Tibial nerve (tissue), 4 donors: ENCODE measurements at regions not wholly inside any gene's neighbourhood (a gene's known extent, or its start where the extent isn't known, plus 50 kb on each side); places are given as distances from the start of the nearest gene placed in this dataset.

ENCODE experiments used
- DNase-seq, 2 donors: peaks; one replicate each; pipeline ENCODE4 v3.0.0-alpha.2; 2019; ENCODE audit warnings: low spot score in 2 of 2
- H3K27ac ChIP-seq, 4 donors: fragments of 200-600 bp; sonication (generic) in 3 of 4; one replicate each; pipeline ENCODE4 v1.5.1; 2017 to 2019; ENCODE audit warnings: mild to moderate bottlenecking in 1 of 4
- H3K27me3 ChIP-seq, 2 donors: fragments of 200-600 bp; sonication (generic) in 1 of 2; one replicate each; pipeline versions ENCODE4 v1.5.1 to v1.6.0; 2017 to 2019
- H3K36me3 ChIP-seq, 3 donors: fragments of 200-600 bp; sonication (generic); one replicate each; pipeline ENCODE4 v1.5.1; 2018 to 2019
- H3K4me1 ChIP-seq, 4 donors: fragments of 200-600 bp; sonication (generic) in 3 of 4; one replicate each; pipeline ENCODE4 v1.5.1; 2017 to 2019
- H3K4me3 ChIP-seq, 4 donors: fragments of 200-600 bp; sonication (generic) in 3 of 4; one replicate each; pipeline ENCODE4 v1.5.1; 2017 to 2019; ENCODE audit warnings: mild to moderate bottlenecking in 1 of 4, moderate library complexity in 1 of 4
- H3K9me3 ChIP-seq, 4 donors: fragments of 200-600 bp; sonication (generic) in 3 of 4; one replicate each; pipeline ENCODE4 v1.5.1; 2017 to 2019
- EP300 ChIP-seq, 2 donors: sonication (generic); formaldehyde crosslinking; IDR thresholded peaks; one replicate each; pipeline ENCODE4 v1.6.1; 2017; ENCODE audit warnings: antibody characterized with exemption in 2 of 2, mild to moderate bottlenecking in 1 of 2
- POLR2A ChIP-seq, 2 donors: fragments of 450-650 bp; IDR thresholded peaks; one replicate each; pipeline ENCODE4 v1.6.1; 2017; ENCODE audit warnings: antibody characterized with exemption in 2 of 2, mild to moderate bottlenecking in 2 of 2, moderate library complexity in 2 of 2
- WGBS, 2 donors: methylation state at CpG; one replicate each; pipeline ENCODE4 v1.1.5; 2018; 5-methylcytosine and 5-hydroxymethylcytosine counted together
- TF ChIP-seq, protein P1 (sequence below), 5 experiments: fragments of 200-600 bp in 3 of 5; fragments of 450-650 bp in 2 of 5; sonication (generic) in 3 of 5; IDR thresholded peaks; one replicate each; pipeline ENCODE4 v1.5.1; 2016 to 2019; ENCODE audit warnings: antibody characterized with exemption in 5 of 5, mild to moderate bottlenecking in 3 of 5, moderate library complexity in 2 of 5

- Histone ChIP-seq H3K4me1 (no peaks in the 10 kb centered on the region), H3K4me3 (no peak overlapping the region), H3K27me3 (no peaks in the 10 kb centered on the region), H3K36me3 (no peaks in the 10 kb centered on the region), H3K9me3 (peaks cover 0 to 11% (median 0%) of the 10 kb centered on the region in 4 donors), H3K27ac (no peak overlapping the region)
- no peak for DNase-seq
- TF ChIP-seq, protein P1, sequence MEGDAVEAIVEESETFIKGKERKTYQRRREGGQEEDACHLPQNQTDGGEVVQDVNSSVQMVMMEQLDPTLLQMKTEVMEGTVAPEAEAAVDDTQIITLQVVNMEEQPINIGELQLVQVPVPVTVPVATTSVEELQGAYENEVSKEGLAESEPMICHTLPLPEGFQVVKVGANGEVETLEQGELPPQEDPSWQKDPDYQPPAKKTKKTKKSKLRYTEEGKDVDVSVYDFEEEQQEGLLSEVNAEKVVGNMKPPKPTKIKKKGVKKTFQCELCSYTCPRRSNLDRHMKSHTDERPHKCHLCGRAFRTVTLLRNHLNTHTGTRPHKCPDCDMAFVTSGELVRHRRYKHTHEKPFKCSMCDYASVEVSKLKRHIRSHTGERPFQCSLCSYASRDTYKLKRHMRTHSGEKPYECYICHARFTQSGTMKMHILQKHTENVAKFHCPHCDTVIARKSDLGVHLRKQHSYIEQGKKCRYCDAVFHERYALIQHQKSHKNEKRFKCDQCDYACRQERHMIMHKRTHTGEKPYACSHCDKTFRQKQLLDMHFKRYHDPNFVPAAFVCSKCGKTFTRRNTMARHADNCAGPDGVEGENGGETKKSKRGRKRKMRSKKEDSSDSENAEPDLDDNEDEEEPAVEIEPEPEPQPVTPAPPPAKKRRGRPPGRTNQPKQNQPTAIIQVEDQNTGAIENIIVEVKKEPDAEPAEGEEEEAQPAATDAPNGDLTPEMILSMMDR (IDR thresholded peaks at IDR 0.05), result no peak
- TF ChIP-seq POLR2A (IDR thresholded peaks at IDR 0.05), result no peak
- no peak for TF ChIP-seq EP300 (IDR thresholded peaks at IDR 0.05)
Measured at GRCh38 chr4:72677886-72678285, 108.9 kb upstream of the ADAMTS3 start.

DNA sequence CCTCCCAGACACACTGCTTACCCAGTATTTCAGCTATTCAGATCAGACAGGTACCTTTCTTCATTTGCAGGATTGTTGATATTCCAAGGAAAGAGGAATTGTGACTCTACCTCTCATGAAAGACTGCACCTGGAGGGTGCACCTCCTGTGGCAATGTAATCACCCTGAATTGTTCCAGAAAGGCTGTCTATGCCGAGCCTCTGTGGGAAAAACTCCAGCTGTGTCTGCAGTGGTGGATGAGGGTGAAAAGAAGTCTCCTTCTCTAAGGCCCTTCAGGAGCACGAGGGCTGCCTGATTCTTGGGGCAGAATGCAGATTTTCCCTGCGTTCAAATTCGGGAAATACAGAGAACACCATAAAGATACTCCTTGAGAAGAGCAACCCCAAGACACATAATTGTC, 108.2 kb upstream of the ADAMTS3 start:
- Histone ChIP-seq H3K4me1 (no peaks in the 10 kb centered on the region), H3K27me3 (no peaks in the 10 kb centered on the region), H3K36me3 (no peaks in the 10 kb centered on the region), H3K9me3 (peaks cover 0 to 11% (median 0%) of the 10 kb centered on the region in 4 donors), H3K4me3 (no peak overlapping the region), H3K27ac (no peak overlapping the region)
- DNase-seq, result no peak
- WGBS, 2 donors, result 79 to 85% methylated on average over 4 of the region's 4 CpGs
- TF ChIP-seq POLR2A (IDR thresholded peaks at IDR 0.05), result no peak
- TF ChIP-seq, protein P1 (IDR thresholded peaks at IDR 0.05), result no peak

GRCh38 chr4:72671980-72672379, 103.0 kb upstream of the ADAMTS3 start:
- H3K27me3 ChIP-seq, result no peaks in the 10 kb centered on the region
- DNase-seq, result no peak
- H3K4me1 ChIP-seq, result no peaks in the 10 kb centered on the region
- no peak for TF ChIP-seq POLR2A (IDR thresholded peaks at IDR 0.05)
- TF ChIP-seq EP300 (IDR thresholded peaks at IDR 0.05), result no peak
- TF ChIP-seq, protein P1 (IDR thresholded peaks at IDR 0.05), result no peak
- H3K9me3 ChIP-seq, result peaks cover 0 to 3% (median 0%) of the 10 kb centered on the region in 4 donors
- WGBS, 2 donors, result 92 to 95% methylated on average over 3 of the region's 3 CpGs
- no peak overlapping the region for H3K27ac ChIP-seq
- no peaks in the 10 kb centered on the region for H3K36me3 ChIP-seq
- no peak overlapping the region for H3K4me3 ChIP-seq

DNA sequence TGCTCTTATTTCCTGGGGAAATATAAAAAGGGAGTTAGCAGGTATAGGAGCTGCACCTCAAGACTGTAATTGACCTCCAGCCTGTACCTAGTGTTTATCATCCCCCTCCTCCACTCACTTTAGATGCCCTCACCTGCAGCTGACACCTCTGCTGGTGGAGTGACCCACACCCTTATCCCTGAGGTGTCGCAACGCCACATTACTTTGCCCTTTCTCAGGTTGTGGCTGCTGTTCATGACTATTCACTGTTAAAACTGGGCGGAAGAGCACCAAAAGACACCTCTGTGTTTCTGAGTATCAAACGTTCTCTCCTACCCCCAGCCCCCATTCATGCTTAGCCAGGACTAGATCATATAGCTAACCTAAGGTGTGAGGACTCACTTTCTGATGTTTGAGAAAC, 101.5 kb upstream of the ADAMTS3 start:
- no peak for TF ChIP-seq POLR2A (IDR thresholded peaks at IDR 0.05)
- TF ChIP-seq EP300 (IDR thresholded peaks at IDR 0.05), result no peak
- TF ChIP-seq, protein P1 (IDR thresholded peaks at IDR 0.05), result no peak
- 91 to 93% methylated on average over 4 of the region's 4 CpGs for WGBS, 2 donors
- Histone ChIP-seq H3K4me3 (no peak overlapping the region), H3K9me3 (no peaks in the 10 kb centered on the region), H3K27ac (no peak overlapping the region), H3K36me3 (no peaks in the 10 kb centered on the region), H3K27me3 (no peaks in the 10 kb centered on the region), H3K4me1 (no peaks in the 10 kb centered on the region)
- DNase-seq, result no peak

GRCh38 chr4:72666910-72667309, 97.9 kb upstream of the ADAMTS3 start:
- TF ChIP-seq EP300 (IDR thresholded peaks at IDR 0.05) (no peak), POLR2A (IDR thresholded peaks at IDR 0.05) (no peak)
- TF ChIP-seq, protein P1 (IDR thresholded peaks at IDR 0.05), result no peak
- no peak for DNase-seq

More at GRCh38 chr4:72666910-72667309, 97.9 kb upstream of the ADAMTS3 start:
- Histone ChIP-seq H3K27me3 (no peaks in the 10 kb centered on the region), H3K36me3 (no peaks in the 10 kb centered on the region), H3K9me3 (no peaks in the 10 kb centered on the region), H3K4me1 (no peaks in the 10 kb centered on the region), H3K4me3 (no peak overlapping the region), H3K27ac (no peak overlapping the region)
- WGBS, 2 donors, result 87 to 89% methylated on average over 9 of the region's 9 CpGs
